ENCODE measurements at regions not wholly inside any gene's neighbourhood (a gene's known extent, or its start where the extent isn't known, plus 50 kb on each side); places are given as distances from the start of the nearest gene placed in this dataset.
"Not testable (repeated sequence)": the region's sequence is repeated elsewhere in the genome, so short reads cannot be mapped to it uniquely, and the experiment has no call there.

DNA sequence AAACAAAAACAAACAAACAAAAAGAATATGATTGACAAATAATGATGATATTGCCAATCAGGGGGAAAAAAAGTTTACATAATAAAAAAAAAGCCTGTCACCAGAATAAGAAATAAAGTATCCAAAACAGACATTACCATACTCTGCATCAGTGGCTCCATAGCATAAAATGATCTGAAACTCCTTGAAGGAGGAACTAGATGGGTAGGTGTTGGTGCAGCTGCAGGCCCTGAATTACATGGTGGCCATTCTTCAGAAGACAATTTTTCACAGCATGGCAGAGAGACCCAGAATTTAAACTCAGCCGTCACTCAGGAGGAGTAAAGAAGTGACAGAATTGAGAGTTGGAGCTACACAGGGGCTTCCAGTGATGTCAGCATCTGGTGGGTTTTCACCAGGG, 60.2 kb downstream of the GLUL start:
- DNase-seq (ENCODE audit: low read depth in 2 of 2), result no peak

DNA sequence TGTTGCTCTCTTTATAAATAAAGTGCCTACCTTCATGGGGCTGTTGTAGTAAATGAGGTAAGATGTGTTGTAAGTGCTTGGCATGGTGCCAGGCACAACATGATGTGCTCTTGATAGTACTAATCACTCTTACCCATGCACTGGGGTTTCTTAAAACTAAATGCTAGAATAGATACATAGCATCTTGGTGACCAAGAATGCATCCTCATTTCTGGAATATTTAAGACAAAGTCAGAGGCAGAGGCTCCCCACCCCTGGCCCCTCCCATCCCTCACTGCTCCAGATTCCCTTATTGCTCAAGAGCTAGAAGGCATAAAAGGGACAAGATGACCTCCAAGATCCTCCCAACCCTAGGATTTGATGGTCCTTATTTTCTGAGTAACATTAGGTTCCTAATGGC, 61.3 kb downstream of the GLUL start:
- DNase-seq (ENCODE audit: low read depth in 2 of 2), result no peak

DNA sequence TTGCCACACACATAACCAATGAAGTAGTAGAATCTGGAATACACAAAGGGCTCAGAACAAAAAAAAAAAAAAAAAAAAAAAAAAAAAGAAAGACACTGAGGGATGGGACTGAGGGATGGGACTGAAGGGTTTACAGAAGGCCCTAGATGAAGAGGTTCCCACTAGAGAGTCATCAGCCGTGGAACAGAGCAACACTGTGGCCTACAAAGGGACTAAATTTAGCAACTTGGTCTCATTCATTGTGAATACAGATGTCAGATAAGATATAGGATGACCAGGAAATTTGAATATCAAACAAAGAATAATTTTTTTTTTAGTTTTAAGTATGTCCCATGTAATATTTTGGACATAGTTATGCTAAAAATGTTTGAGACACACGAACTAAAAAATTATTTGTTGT, 62.1 kb downstream of the GLUL start:
- no peak for DNase-seq (ENCODE audit: low read depth in 2 of 2)

DNA sequence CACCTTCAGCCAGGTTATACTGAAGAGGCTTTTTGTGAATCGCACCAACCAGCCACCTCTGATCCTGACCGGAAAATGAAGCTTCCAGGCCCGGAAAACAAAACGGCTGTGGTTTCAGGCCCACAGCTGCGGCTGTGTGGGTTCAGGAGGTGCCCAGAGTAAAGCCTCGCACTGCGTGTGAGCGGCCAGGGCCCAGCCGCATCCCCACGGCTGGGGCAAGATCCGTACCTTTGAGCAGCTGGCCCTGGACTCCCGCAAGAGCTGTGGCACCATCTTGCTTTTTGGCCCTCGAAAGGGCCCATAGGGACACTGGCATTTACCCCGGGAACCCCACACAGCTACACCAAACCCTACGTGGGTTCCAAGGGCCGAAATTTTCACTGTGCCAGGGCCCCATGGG, 63.0 kb downstream of the GLUL start:
- no peak for DNase-seq (ENCODE audit: low read depth in 2 of 2)

DNA sequence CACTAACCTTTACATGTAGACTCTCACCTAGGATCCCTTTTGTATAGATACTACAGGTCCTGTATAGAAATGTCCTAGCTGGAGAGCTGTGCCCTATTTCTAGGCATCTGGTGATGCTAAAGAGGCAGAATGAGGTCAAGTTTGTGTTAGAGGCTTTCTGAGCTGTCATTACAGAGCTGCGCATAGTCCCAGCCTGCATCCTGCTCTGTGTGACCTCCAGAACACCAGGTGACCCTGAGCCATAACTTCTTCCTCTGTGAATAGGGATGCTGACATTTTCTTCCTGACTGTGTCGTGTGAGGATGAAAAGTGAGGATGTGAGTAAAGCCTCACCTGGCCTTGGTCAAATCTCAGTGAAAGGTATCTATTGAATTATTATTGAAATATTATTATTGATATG, 66.3 kb downstream of the GLUL start:
- DNase-seq (ENCODE audit: low read depth in 2 of 2), result no peak

DNA sequence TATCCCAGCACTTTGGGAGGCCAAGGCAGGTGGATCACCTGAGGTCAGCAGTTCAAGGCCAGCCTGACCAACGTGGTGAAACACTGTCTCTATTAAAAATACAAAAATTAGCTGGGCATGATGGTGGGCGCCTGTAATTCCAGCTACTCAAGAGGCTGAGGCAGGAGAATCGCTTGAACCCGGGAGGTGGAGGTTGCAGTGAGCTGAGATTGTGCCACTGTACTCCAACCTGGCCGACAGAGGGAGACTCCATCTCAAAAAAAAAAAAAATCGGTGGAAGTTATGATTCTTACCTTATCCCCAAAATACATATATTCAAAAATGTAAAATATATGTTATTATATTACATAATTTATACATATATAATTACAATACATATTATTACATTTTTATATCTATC, 70.1 kb downstream of the GLUL start:
- DNase-seq (ENCODE audit: low read depth in 2 of 2), result not testable (repeated sequence)

DNA sequence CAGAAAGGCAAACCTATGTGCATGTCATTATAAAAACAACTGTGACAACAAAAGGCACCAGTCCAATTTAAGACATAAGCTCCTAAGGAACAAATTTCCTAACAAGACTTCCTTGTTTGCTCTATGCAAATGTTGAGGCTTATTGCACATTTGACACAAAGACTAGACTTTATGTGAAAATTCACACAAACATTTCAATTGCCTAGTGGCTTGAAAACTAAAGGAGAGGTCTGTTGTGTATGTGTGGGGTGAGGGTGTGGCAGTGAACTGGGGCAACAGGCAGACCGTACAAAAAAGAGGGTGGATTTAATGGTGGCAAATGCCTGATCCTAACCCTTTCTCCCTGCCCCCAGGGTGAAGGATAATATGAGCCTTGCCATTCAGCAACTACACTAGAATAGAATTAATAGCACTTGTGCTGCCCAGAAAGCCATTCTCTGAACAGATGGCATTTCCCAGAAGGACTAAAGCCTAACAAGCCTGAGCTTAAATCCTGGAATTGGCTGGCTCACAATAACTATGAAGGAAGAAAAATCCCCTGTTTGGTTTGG, 73.9 kb downstream of the GLUL start:
- DNase-seq (ENCODE audit: low read depth in 2 of 2), result no peak

DNA sequence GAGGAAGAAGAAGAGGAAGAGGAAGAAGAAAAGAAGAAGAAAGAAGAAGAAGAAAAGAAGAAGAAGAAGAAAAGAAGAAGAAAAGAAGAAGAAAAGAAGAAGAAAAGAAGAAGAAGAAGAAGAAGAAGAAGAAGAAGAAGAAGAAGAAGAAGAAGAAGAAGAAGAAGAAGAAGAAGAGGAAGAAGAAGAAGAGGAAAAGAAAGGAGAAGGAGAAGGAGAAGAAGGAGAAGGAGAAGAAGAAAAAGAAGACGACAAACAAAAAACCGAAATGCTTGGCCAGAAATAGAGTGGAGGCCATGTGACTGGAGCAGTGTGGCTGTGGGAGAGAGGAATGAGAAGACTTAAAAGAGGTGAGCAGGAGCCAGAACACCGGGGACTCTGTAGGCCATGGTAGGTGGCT, 75.1 kb downstream of the GLUL start:
- not testable (repeated sequence) for DNase-seq (ENCODE audit: low read depth in 2 of 2)

DNA sequence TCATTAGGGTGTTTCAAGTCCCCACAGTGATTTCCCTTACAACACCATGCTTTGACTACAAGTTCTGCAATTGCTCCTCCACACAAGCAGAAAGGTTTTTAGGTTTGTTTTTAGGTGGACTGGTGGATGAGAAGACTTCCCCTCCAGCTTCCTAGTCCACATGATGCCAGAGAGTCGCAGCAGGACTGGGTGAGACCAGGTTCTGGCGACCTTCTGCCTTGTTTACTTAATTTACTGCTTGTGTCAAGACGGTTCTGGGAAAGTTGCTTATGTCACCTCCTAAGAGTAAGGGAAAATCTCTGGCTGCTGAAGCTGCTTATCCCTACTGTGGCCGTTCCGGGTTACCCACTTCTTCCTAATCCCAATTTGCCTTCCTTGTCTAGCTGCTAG, 76.4 kb downstream of the GLUL start:
- DNase-seq (ENCODE audit: low read depth in 2 of 2), result no peak

DNA sequence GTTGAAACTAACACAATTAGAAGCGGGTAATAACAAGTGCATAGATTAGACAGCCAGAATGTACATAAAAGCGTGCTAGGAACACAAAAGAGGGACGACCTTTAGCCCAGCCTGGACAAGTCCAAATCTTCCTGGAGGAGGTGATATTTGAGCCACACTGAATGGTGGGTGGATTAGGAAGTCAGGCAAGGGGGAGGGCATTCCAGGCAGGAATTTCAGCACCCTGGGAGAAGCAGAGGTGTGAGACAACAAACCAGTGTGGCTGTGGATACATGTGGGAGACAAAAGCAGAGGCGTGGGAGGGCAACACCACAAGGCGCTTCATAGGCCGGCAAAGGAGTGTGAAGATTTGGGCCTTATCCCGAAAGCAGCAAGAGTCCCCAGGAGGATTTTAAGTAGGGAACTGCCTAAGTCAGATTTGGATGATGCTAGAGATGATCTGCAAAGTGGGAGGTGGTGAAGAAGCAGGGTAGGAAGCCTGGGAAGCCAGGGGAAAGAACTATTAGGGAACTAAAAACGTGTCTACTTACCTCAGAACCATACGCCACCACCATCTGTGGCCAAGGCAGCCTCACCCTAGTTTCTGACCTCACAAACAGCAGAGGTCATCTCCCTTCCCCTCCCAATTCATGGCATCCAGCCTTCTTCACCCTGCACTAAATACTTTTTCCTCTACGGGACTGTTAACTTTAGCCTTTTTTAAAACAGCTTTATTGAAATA, 81.8 kb downstream of the GLUL start:
- DNase-seq (ENCODE audit: low read depth in 2 of 2), result no peak

DNA sequence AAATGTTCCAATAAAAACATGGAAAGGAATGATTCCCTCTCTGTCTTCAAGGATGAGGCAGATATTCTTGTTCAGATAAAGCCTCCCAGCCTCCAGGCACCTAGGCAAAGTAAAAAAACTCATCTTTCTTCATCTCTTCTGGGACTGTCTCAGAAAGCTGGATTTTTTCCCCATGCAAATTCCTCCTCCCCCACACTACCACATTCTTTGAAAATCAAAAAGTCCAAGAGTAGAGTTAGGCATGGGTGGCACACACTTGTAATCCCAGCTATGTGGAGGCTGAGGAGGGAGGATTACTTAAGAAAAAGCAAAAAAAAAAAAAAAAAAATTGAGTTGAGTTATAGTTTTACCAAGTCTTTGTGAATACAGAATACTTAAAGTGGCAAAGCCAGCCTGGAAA, 82.8 kb downstream of the GLUL start:
- DNase-seq (ENCODE audit: low read depth in 2 of 2), result no peak

DNA sequence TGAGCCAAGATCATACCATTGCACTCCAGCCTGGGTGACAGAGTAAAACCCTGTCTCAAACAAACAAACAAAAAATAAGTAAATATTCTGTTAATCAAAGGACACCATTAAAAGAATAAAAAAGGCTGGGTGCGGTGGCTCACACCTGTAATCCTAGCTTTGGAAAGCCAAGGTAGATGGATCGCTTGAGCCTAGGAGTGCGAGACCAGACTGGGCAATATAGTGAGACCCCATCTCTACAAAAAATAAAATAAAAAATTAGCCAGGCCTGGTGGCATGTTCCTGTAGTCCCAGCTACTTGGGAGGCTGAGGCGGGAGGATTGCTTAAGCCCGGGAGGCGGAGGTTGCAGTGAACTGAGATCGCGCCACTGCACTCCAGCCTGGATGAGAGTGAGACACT, 84.1 kb downstream of the GLUL start:
- DNase-seq (ENCODE audit: low read depth in 2 of 2), result not testable (repeated sequence)

DNA sequence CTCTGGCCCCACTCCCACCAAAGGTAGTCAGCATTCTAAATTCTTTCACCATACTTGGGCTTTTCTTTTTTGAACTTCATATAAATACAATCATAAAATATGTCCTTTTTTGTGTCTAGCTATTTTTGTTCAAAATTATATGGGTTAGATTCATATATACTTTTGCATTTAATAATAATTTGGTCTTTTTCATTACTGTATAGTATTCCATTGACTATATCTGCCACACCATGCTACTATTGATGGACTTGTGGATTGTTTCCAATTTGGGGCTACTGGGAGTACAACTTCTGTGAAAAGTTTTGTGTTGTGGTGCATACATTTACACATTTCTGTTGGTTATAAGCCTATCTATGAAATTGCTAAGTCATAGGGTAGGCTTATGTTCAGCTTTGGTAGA, 85.7 kb downstream of the GLUL start:
- DNase-seq (ENCODE audit: low read depth in 2 of 2), result no peak

DNA sequence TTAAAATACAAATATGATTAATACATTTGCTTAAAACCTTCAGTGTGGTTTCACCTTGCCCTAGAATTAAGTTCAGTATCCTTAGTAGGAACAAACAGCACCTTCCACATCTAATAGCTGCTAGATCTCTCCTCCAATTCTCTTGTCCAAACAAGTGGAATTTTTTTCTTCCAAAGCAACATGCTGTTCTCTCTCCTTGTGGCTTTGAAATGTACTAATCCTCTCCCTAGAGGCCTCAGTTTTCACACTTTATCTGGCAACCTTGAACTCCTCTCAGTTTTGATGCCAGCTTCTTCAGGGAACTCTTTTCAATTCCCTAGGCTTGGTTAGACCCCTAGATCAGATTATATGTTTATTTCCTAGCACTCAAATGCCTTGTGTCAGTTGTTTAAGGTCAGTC, 87.0 kb downstream of the GLUL start:
- no peak for DNase-seq (ENCODE audit: low read depth in 2 of 2)

DNA sequence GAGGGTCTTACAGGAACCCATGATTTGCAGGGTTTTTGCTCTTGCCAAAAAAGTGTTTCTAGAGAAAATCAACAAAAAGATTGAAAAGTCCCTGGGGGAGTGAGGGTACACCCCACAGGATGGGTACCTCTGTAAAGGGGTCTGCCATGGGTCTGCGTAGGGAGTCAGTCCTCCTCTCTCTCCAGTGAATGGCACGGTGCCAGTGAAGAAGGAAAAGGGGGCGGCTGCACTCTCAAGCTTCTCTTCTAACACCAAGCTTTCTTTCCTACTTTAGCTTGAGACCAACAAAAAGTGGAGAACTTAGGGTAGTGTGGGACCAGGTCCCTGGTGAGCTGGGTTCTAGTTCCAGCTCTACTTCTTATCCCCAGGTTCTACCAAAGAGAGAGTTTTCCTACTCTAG, 87.4 kb downstream of the GLUL start:
- DNase-seq (ENCODE audit: low read depth in 2 of 2), result no peak

DNA sequence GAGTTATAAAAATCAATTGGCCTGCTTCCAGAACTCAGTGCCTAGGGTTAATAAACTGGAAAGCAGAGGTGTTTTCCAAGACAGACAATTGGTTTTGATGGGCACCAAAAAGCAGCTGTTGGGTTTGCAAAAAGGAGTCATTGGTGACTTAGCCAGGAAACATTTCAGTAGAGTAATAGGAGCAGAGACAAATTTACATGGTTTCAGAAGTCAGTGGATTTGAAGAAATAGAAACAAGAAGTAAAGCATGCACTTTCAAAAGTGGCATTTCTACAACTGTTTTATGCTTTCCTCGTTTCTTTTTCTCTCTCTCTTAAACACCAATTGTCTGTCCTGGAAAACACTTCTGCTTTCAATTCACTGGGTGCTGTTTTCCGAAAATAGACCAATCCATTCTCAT, 87.8 kb downstream of the GLUL start:
- DNase-seq (ENCODE audit: low read depth in 2 of 2), result no peak

DNA sequence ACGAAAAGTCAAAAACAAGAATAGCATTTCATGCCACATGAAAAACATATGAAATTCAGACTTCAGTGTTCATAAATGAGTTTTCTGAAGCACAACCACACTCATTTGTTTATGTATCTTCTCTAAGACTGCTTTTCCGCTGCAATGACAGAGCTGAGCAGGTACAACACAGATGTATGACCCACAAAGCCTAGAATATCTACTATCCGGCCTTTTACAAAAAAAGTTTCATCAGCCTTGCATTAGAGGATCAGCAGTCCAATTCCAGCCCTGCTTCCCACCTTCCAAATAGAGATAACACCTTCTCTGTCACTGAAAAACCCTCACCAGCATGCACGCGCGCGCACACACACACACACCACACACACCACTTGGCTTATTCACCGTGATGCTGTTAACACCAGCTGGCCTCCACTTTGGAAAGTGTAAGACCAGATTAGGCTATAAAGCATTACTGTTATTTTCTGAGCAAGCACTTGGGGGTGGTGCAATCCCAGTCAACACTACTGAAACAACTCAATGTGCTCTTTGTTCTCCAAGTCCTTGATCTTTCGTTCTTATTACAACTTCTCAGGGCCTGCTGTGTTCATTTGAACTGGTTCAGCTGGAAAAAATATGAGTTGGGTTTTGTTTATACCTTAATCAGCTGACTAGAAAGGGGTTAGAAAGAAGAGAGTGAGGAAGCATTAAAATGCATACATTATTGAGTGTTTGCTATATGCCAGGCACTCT, 90.0 kb downstream of the GLUL start:
- no peak for DNase-seq (ENCODE audit: low read depth in 2 of 2)

DNA sequence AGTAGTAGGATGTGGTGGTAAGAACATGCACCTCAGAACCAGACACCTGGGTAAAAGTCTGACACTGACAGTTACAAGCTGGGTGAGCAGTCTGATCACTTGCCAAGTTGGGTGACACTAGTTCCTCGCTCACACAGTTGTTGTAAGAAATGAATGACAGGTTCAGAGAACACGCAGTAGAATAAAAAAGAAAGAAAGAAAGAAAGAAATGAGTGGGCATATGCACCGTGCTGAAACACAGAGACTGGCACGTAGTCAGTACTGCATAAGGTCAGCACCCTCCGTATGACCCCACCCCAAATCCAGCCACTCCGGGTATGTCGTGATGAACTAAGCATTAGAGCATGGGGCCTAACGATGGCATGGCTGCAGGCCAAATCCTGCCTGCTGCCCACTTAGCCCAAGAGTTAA, 90.6 kb downstream of the GLUL start:
- no peak for DNase-seq (ENCODE audit: low read depth in 2 of 2)

DNA sequence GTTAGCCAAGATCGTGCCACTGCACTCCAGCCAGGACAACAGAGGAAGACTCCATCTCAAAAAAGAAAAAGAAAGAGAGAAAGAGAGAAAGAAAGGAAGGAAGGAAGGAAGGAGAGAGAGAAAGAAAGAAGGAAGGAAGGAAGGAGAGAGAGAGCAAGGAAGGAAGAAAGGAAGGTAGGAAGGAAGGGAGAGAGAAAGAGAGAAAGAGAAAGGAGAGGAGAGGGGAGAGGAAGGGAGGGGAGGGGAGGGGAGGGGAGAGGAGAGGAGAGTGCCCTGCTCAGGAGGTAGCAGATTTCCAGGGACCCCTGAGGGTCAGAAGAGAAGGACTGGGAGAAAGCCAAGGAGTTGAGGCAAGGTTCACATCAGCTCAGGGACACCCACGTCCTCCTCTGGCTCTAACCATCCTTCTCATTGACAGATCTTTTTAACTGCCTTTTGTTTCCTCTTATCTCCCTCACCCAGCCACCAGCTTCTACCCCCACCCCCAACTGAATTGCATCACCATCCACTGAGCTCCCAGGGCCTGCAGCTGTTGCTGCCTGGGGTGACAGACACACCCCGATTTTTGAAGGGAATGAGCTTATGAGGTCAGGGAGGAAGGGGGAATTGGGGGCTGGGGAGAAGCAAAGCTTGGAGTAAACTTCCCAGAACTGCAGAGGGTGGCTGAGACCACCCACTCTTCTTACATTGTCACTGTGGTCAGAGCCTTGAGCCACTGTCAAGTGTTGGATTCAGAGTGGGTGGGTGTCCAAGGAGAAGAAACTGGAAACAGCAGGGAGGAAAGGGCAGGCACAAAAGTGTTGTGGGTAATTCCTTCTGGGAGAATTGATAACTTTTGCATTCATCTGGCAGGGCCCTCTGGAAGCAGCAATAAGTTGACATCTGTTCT, 91.6 kb downstream of the GLUL start:
- no peak for DNase-seq (ENCODE audit: low read depth in 2 of 2)

DNA sequence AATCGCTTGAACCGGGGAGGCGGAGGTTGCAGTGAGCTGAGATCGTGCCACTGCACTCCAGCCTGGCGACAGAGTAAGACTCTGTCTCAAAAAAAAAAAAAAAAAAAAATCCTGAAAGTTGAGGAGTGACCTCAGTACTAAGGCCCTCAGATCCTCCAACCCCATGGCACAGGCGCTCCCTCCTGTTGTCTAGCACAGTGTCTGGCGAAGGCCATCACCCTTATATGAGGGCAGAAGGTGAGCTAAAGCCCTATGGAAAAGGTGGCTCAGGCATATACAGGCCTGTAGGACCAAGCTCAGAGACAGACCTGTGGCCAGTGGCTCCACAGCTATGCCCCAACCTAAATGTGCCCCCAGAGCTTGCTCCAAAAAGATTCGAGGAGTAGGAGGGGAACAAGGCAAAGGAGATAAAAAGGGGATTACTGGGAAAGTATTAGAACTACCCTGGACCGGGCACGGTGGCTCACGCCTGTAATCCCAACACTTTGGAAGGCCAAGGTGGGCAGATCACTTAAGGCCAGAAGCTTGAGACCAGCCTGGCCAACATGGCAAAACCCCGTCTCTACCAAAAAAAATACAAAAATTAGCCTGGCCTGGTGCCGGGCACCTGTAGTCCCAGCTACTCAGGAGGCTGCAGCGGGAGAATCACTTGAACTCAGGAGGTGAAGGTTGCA, 92.4 kb downstream of the GLUL start:
- DNase-seq (ENCODE audit: low read depth in 2 of 2), result not testable (repeated sequence)

DNA sequence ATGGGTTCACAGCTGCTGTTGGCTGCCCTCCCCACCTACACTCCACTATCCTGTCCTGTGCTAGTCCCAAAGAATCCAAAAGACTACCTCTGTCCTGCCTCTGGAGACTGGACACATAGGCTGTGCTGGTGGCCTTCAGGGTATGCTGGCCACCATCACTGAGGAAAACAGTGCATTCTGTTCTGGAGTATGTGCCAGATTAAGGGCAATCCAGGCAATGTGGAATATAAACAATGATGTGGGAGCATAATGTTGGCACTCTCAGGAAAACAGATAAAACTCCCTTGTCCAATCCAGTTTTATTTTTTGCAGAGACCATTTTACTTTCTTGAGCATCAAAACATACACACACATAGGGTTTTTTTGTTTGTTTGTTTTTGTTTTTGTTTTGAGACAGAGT, 94.3 kb downstream of the GLUL start:
- DNase-seq (ENCODE audit: low read depth in 2 of 2), result no peak

DNA sequence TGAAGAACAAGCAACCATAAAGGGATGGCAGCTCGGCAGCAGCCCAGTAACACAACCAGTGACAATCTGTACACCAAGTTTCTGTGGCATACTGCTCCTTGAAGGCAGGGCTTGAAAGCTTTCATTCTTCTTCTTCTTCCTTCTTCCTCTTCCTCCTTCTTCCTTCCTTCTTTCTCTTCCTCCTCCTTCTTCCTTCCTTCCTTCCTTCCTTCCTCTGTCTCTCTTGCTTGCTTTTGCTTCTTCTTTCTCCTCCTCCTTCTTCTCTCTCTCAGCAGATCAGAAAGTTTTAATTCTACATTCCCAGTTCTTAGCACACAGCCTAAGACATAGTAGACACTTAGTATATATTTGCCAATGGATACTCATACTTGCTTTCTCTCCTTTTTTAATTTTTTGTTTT, 95.9 kb downstream of the GLUL start:
- DNase-seq (ENCODE audit: low read depth in 2 of 2), result no peak
